Osteoblast (primary cell): ENCODE measurements at regions not wholly inside any gene's neighbourhood (a gene's known extent, or its start where the extent isn't known, plus 50 kb on each side); places are given as distances from the start of the nearest gene placed in this dataset.

Experiments
- DNase-seq: peaks from one replicate; pipeline ENCODE4 v3.0.0; 2011; ENCODE audit warnings: low spot score, mixed read lengths; ENCODE audit not compliant: insufficient read length; ENCODE audit errors: missing footprints
- H2AFZ ChIP-seq: 2 replicates; pipeline ENCODE4 v1.6.0; 2011; ENCODE audit warnings: mild to moderate bottlenecking, low read length
- H3K27ac ChIP-seq: 2 replicates; pipeline ENCODE4 v1.5.1; 2011; ENCODE audit warnings: mild to moderate bottlenecking, low read depth, low read length, moderate library complexity
- H3K27me3 ChIP-seq: 2 replicates; pipeline ENCODE4 v1.6.0; 2012; ENCODE audit warnings: mild to moderate bottlenecking, control low read depth, inconsistent platforms, low read length, moderate library complexity; ENCODE audit not compliant: insufficient read depth
- H3K36me3 ChIP-seq: 2 replicates; pipeline ENCODE4 v1.5.1; 2011; ENCODE audit warnings: mild to moderate bottlenecking, low read length, control low read depth, moderate library complexity; ENCODE audit not compliant: insufficient read depth
- H3K4me1 ChIP-seq: 2 replicates; pipeline ENCODE4 v1.5.1; 2011; ENCODE audit warnings: mild to moderate bottlenecking, low read length, control low read depth, moderate library complexity; ENCODE audit not compliant: insufficient read depth
- H3K4me2 ChIP-seq: 2 replicates; pipeline ENCODE4 v1.6.0; 2011; ENCODE audit warnings: mild to moderate bottlenecking, low read length; ENCODE audit not compliant: insufficient read depth
- H3K4me3 ChIP-seq: fragments of 200-600 bp; sonication (generic); 3 replicates; pipeline ENCODE4 v1.5.1; 2012; ENCODE audit warnings: mild to moderate bottlenecking, low read length, inconsistent platforms; ENCODE audit not compliant: insufficient read depth
- H3K79me2 ChIP-seq: 2 replicates; pipeline ENCODE4 v1.6.0; 2012; ENCODE audit warnings: mild to moderate bottlenecking, low read length, control low read depth, inconsistent platforms; ENCODE audit not compliant: insufficient read depth
- H3K9me3 ChIP-seq: 2 replicates; pipeline ENCODE4 v1.5.1; 2011; ENCODE audit warnings: low read depth, low read length, control low read depth
- H4K20me1 ChIP-seq: 2 replicates; pipeline ENCODE4 v1.6.0; 2012; ENCODE audit warnings: mild to moderate bottlenecking, low read length, control low read depth; ENCODE audit not compliant: insufficient read depth
- CTCF ChIP-seq: IDR thresholded peaks from 2 replicates; pipeline ENCODE4 v1.5.1; 2011; ENCODE audit warnings: mild to moderate bottlenecking, low read depth, low read length, moderate library complexity; ENCODE audit errors: extremely low read depth

DNA sequence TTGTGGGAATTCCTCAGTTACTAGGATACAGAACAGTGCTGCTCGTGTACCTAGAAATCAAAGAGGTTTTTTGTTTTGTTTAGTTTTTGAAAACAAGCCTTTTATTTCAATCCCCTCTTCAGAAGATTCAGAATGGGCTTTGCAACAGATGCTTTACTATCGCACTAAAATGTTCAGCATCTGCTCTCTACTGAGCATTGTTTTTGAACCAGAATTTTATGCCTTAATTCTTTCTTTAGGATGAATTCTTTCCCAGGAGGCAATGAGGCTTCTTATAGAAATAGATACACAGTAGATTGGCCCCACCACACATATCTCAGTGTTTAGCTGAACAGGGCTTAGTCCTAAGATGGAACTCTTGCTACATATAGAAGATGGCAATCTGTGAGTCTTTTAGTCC, 95.9 kb upstream of the SPACA1 start:
- H3K4me2 ChIP-seq, result no peak overlapping the region
- H3K27me3 ChIP-seq, result no peaks in the 10 kb centered on the region
- DNase-seq, result no peak
- TF ChIP-seq CTCF, result no peak
- no peaks in the 10 kb centered on the region for H3K4me1 ChIP-seq
- no peak overlapping the region for H2AFZ ChIP-seq
- no peaks in the 10 kb centered on the region for H3K36me3 ChIP-seq
- H4K20me1 ChIP-seq, result no peaks in the 10 kb centered on the region
- H3K79me2 ChIP-seq, result no peaks in the 10 kb centered on the region
- no peak overlapping the region for H3K4me3 ChIP-seq
- H3K27ac ChIP-seq, result no peak overlapping the region
- no peaks in the 10 kb centered on the region for H3K9me3 ChIP-seq

DNA sequence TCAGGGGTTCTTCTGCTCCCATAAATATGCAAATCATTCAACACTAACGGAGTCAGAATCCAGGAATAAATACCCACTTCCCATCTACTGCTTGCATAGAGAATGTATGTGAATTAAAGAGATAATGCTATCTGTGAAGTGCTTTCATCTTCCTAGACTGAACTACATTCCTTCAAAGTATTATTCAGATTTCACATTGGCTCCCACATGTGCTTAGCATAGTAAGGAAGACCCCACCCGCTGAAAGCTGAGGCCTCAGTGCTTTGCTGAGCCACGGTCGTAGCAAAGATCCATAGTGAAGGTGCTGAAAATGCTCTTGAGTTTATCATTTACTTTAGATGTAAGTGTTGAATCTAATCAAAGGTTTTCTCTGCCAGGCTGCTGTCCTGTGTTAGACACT, 97.0 kb upstream of the SPACA1 start:
- Histone ChIP-seq H3K4me2 (no peak overlapping the region), H3K4me1 (no peaks in the 10 kb centered on the region), H4K20me1 (no peaks in the 10 kb centered on the region), H3K27ac (no peak overlapping the region), H3K27me3 (no peaks in the 10 kb centered on the region), H2AFZ (no peak overlapping the region), H3K79me2 (no peaks in the 10 kb centered on the region), H3K4me3 (no peak overlapping the region), H3K36me3 (no peaks in the 10 kb centered on the region), H3K9me3 (no peaks in the 10 kb centered on the region)
- TF ChIP-seq CTCF, result no peak
- no peak for DNase-seq

DNA sequence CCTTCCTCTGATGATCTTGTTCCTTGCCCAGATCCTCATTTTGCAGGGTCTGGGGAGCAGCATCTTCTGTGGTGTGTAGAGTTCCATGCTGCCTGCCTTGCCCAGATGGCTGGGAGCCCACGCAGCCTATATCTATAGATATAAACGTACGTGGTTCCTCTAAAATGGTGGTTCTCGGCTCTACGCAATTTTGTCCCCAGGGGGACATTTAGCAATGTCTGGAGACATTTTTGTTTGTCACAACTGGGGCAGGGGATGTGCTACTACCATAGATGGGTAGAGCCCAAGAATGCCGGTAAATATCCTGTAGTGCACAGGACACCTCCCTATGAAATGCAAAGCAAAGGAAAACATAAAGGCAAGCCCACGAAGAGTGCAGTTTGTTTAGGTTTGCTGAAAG, 98.4 kb upstream of the SPACA1 start:
- no peaks in the 10 kb centered on the region for H3K27me3 ChIP-seq
- DNase-seq, result no peak

DNA sequence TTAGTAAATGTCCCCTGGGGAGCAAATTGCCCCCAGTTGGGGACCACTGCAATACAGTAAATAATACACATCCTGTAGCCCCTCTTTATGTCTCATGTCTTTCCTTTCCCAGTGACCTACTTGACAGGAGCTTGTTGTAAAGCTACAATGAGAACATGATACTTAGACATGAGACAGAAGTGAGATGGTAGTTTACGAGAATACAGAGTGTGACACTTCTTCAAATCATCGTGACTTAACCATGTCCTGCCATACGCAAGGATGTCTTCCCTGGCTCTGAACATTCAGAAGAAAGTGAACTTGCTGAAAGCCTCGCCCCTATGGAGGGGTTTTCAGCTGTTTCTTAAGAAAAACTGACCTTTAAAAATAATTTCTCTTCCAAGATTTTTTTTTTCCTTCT, 101.0 kb upstream of the SPACA1 start:
- H3K27me3 ChIP-seq, result peaks cover 2% of the 10 kb centered on the region
- no peak for TF ChIP-seq CTCF
- no peak for DNase-seq

More for the DNA sequence above, 98.4 kb upstream of the SPACA1 start:
- Histone ChIP-seq H3K4me1 (no peaks in the 10 kb centered on the region), H3K79me2 (no peaks in the 10 kb centered on the region), H3K4me3 (no peak overlapping the region), H3K36me3 (no peaks in the 10 kb centered on the region), H3K9me3 (no peaks in the 10 kb centered on the region), H3K4me2 (no peak overlapping the region), H2AFZ (no peak overlapping the region), H4K20me1 (no peaks in the 10 kb centered on the region), H3K27ac (no peak overlapping the region)
- TF ChIP-seq CTCF, result no peak

More for the DNA sequence above, 101.0 kb upstream of the SPACA1 start:
- Histone ChIP-seq H3K4me1 (no peaks in the 10 kb centered on the region), H3K27ac (no peak overlapping the region), H2AFZ (no peak overlapping the region), H3K4me2 (no peak overlapping the region), H3K79me2 (no peaks in the 10 kb centered on the region), H3K4me3 (no peak overlapping the region), H4K20me1 (no peaks in the 10 kb centered on the region), H3K36me3 (no peaks in the 10 kb centered on the region), H3K9me3 (no peaks in the 10 kb centered on the region)
